Activated CD8-positive, alpha-beta memory T cell treated with anti-CD3 and anti-CD28 coated beads, Interleukin-2, amount 10 ng/mL, durations not matched to agents 7 days and 5 days (primary cell): ENCODE measurements at regions not wholly inside any gene's neighbourhood (a gene's known extent, or its start where the extent isn't known, plus 50 kb on each side); places are given as distances from the start of the nearest gene placed in this dataset.
A peak's percentile ranks its signal among the peaks of the same experiment; 100 is the strongest.

Source experiments
- ATAC-seq: fragments of 150-1000 bp; cut with Tn5 transposase; one replicate; pipeline ENCODE4 v1.10.0; 2021; ENCODE audit warnings: moderate library complexity
- CTCF ChIA-PET: fragments of 350-600 bp; sonication (Branson Sonifier 250); formaldehyde crosslinking; loops from one replicate; lab custom pipeline; 2021; ENCODE audit warnings: antibody characterized with exemption; lab: Charles Lee
- DNase-seq: peaks from one replicate; pipeline ENCODE4 v3.0.0-alpha.2; 2020
- H3K27ac Mint-ChIP-seq: one replicate; pipeline ENCODE4 v1.8.0; 2021; ENCODE audit warnings: mild to moderate bottlenecking, mixed read lengths
- H3K27me3 Mint-ChIP-seq: one replicate; pipeline ENCODE4 v1.8.0; 2021; ENCODE audit warnings: mixed read lengths
- H3K36me3 Mint-ChIP-seq: one replicate; pipeline ENCODE4 v1.8.0; 2021; ENCODE audit warnings: mild to moderate bottlenecking, mixed read lengths
- H3K4me1 Mint-ChIP-seq: one replicate; pipeline ENCODE4 v1.8.0; 2021; ENCODE audit warnings: mixed read lengths
- H3K4me3 Mint-ChIP-seq: one replicate; pipeline ENCODE4 v1.8.0; 2021; ENCODE audit warnings: mild to moderate bottlenecking, moderate library complexity, mixed read lengths
- H3K9me3 Mint-ChIP-seq: one replicate; pipeline ENCODE4 v1.8.0; 2022; ENCODE audit warnings: low read depth, mixed read lengths

DNA sequence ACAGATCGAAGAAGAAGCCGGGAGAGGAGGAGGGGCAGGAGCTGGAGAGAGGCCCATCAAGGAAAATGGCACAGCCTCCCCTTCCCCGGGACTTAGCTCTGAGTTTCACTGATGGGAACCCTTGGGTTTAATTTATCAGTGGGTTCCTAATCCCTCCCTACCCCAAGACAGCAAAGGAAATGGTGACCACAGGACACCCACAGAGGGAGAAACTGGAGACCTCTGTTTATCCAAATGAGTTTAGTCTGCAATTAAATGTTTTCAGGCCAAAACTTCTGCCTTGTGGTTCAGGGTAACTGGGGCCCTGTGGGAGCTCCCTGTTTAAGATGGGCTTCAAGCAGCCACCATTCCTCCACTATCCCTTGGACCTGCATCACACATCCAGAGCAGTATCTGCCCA lies 190.8 kb upstream of the TOPAZ1 start:
- no peaks in the 10 kb centered on the region for H3K36me3 Mint-ChIP-seq
- H3K27ac Mint-ChIP-seq, result no peak overlapping the region
- H3K27me3 Mint-ChIP-seq, result peaks cover 50% of the 10 kb centered on the region
- H3K4me1 Mint-ChIP-seq, result no peaks in the 10 kb centered on the region
- no peak for DNase-seq
- H3K9me3 Mint-ChIP-seq, result no peaks in the 10 kb centered on the region
- CTCF ChIA-PET, result no interaction called here
- no peak for ATAC-seq
- H3K4me3 Mint-ChIP-seq, result no peak overlapping the region

DNA sequence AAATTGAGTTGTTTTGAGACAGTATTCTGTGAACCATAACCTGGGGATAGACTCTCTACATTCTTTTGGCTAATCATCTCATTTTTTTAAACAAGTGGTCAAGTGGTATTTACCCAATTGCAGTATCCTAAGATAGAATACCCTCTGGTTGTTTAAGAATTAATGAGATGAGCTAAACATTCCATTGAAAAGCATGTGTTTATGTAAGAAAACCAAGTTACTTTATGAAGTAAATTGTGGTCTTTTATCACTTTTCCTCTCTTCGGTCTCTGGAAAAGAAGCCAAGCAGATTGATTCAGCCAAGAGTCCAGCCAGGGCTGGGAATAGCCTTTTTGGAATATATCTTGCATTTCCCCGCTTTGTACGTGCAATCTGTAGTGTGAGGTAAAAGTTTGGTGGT lies 185.7 kb upstream of the TOPAZ1 start:
- H3K27me3 Mint-ChIP-seq, result peaks cover 60% of the 10 kb centered on the region
- ATAC-seq, result no peak
- no peaks in the 10 kb centered on the region for H3K36me3 Mint-ChIP-seq
- no peak overlapping the region for H3K4me3 Mint-ChIP-seq
- DNase-seq, result no peak
- H3K27ac Mint-ChIP-seq, result no peak overlapping the region
- CTCF ChIA-PET, result no interaction called here
- no peaks in the 10 kb centered on the region for H3K9me3 Mint-ChIP-seq
- H3K4me1 Mint-ChIP-seq, result peaks cover 19% of the 10 kb centered on the region

- Mint-ChIP-seq H3K4me3 (no peak overlapping the region), H3K4me1 (peaks cover 21% of the 10 kb centered on the region), H3K27me3 (peaks cover 60% of the 10 kb centered on the region), H3K9me3 (no peaks in the 10 kb centered on the region), H3K36me3 (no peaks in the 10 kb centered on the region), H3K27ac (no peak overlapping the region)
- ATAC-seq, result no peak
- no peak for DNase-seq
- CTCF ChIA-PET, result no interaction called here
Measured at GRCh38 chr3:44056446-44057240, 185.0 kb upstream of the TOPAZ1 start.

DNA sequence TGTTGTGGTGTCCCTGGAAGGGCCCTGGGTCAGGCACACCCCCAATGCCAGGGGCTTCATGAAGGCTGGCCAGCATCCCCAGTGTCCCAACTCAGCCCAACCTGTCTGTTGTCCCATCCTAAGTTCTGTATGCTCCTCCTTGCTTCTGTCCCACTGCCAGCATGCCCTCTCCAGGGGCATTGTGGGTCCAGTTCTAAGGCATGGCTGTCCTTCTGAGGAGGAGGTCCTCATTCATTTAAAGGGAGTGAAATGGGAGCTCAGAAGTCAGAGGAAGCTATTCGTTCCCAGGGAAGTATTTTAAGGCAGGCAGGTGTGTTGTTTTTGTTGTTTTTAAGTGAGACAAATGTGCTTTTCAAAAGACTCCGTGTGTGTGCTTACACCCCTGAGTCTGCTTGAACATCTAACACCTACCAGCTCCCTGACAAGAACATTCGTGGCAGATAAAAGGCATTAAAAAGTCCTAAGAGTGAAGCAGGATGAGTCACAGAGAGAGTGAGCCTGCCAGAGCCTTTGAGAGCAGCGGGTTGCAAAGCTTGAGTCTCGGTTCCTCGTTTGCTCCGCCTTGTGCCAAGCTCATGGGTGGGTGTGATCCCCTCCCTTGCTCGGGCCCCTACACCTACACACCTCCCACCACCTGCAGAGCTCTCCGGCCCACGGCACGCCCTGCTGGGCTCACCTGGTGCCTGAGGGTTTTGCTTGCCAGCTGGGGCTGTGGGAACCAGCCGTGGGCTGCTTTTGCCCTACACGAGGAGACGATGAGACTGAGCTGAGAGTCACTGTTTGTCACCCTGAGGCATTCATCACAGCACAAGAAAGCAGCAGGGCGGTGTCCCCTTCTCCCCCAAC lies 183.4 kb upstream of the TOPAZ1 start:
- CTCF ChIA-PET, result no interaction called here
- ATAC-seq, result peak; percentile 27

GRCh38 chr3:44058868-44059203 lies 182.8 kb upstream of the TOPAZ1 start:
- Mint-ChIP-seq H3K4me1 (peaks cover 21% of the 10 kb centered on the region), H3K9me3 (no peaks in the 10 kb centered on the region), H3K36me3 (no peaks in the 10 kb centered on the region), H3K4me3 (no peak overlapping the region), H3K27me3 (peaks cover 68% of the 10 kb centered on the region), H3K27ac (no peak overlapping the region)
- DNase-seq, result no peak
- ATAC-seq, result peak; percentile 12
- CTCF ChIA-PET, result no interaction called here

More for the DNA sequence above, 183.4 kb upstream of the TOPAZ1 start:
- no peaks in the 10 kb centered on the region for H3K9me3 Mint-ChIP-seq
- H3K27me3 Mint-ChIP-seq, result peaks cover 67% of the 10 kb centered on the region
- no peak overlapping the region for H3K4me3 Mint-ChIP-seq
- DNase-seq, result no peak
- no peaks in the 10 kb centered on the region for H3K36me3 Mint-ChIP-seq
- peak overlapping the region; percentile 30 for H3K27ac Mint-ChIP-seq
- H3K4me1 Mint-ChIP-seq, result peaks cover 21% of the 10 kb centered on the region

DNA sequence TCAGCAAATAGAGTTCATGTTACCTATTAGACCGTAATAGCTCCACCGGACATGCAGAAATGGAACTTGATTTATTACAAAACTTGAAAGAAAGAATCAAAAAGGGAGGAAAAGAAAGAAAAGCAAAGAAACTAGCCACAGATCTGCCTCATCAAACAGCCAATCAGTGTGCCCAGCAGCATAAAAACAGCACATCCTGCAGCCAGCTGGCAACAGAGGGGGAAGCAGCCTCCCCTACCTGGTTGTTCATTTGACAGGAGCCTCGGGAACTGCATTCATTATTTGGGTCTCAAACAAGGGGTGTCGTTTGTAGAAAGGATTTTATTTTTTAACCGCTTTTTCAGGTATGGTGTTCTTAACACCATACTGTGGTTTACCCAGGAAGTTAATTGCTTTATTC lies 181.5 kb upstream of the TOPAZ1 start:
- Mint-ChIP-seq H3K27me3 (peaks cover 72% of the 10 kb centered on the region), H3K9me3 (no peaks in the 10 kb centered on the region), H3K36me3 (no peaks in the 10 kb centered on the region), H3K27ac (no peak overlapping the region), H3K4me3 (no peak overlapping the region), H3K4me1 (peaks cover 21% of the 10 kb centered on the region)
- no peak for DNase-seq
- CTCF ChIA-PET, result no interaction called here
- ATAC-seq, result no peak

- Mint-ChIP-seq H3K27me3 (peaks cover 67% of the 10 kb centered on the region), H3K36me3 (no peaks in the 10 kb centered on the region), H3K4me3 (no peak overlapping the region), H3K9me3 (no peaks in the 10 kb centered on the region), H3K4me1 (peaks cover 21% of the 10 kb centered on the region), H3K27ac (no peak overlapping the region)
- CTCF ChIA-PET, result no interaction called here
- no peak for ATAC-seq
- no peak for DNase-seq
Measured at GRCh38 chr3:44061268-44061667, 180.4 kb upstream of the TOPAZ1 start.

DNA sequence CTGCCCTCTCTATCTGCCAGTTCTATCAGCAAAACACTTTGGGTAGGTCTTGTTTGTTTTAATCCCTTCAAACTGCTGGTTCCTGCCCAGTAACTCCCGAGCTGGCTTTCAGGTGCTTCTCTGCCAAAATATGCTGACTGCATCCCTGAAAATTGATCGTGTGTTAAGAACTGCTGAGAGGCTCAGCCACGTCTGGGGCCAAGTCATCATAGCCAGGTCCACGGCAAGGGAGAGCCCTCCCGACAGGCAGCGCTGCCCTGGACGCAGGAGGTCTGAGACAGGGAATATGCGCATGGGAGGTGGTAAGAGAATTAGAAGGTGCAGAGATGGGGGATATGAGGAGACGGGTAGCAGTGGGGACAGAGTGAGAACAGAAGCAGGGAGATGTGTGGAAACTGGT lies 179.7 kb upstream of the TOPAZ1 start:
- ATAC-seq (no peak), DNase-seq (no peak)
- Mint-ChIP-seq H3K27ac (no peak overlapping the region), H3K36me3 (no peaks in the 10 kb centered on the region), H3K4me1 (peaks cover 21% of the 10 kb centered on the region), H3K27me3 (peaks cover 66% of the 10 kb centered on the region), H3K4me3 (no peak overlapping the region), H3K9me3 (no peaks in the 10 kb centered on the region)
- CTCF ChIA-PET, result no interaction called here

GRCh38 chr3:44065311-44066094 lies 176.2 kb upstream of the TOPAZ1 start:
- no peak overlapping the region for H3K27ac Mint-ChIP-seq
- ATAC-seq, result no peak
- H3K4me1 Mint-ChIP-seq, result peaks cover 5% of the 10 kb centered on the region
- no peak overlapping the region for H3K4me3 Mint-ChIP-seq
- H3K27me3 Mint-ChIP-seq, result peaks cover 57% of the 10 kb centered on the region
- no peak for DNase-seq
- no peaks in the 10 kb centered on the region for H3K9me3 Mint-ChIP-seq
- no peaks in the 10 kb centered on the region for H3K36me3 Mint-ChIP-seq
- CTCF ChIA-PET, result interaction anchor here (1.0 kb wide), 1 partner anchor 133 kb away, joined by 3 read pairs; no protein-coding TSS in a partner anchor

GRCh38 chr3:44066806-44067205 lies 174.9 kb upstream of the TOPAZ1 start:
- no peak overlapping the region for H3K27ac Mint-ChIP-seq
- CTCF ChIA-PET, result interaction anchor here (1.0 kb wide), 1 partner anchor 132 kb away, joined by 3 read pairs; no protein-coding TSS in a partner anchor
- DNase-seq (no peak), ATAC-seq (no peak)
- no peaks in the 10 kb centered on the region for H3K9me3 Mint-ChIP-seq
- H3K27me3 Mint-ChIP-seq, result peaks cover 53% of the 10 kb centered on the region
- H3K4me3 Mint-ChIP-seq, result no peak overlapping the region
- H3K36me3 Mint-ChIP-seq, result no peaks in the 10 kb centered on the region
- H3K4me1 Mint-ChIP-seq, result no peaks in the 10 kb centered on the region

- Mint-ChIP-seq H3K27ac (no peak overlapping the region), H3K27me3 (peaks cover 47% of the 10 kb centered on the region), H3K4me1 (no peaks in the 10 kb centered on the region), H3K9me3 (no peaks in the 10 kb centered on the region), H3K4me3 (no peak overlapping the region), H3K36me3 (no peaks in the 10 kb centered on the region)
- no peak for DNase-seq
- CTCF ChIA-PET, result no interaction called here
- no peak for ATAC-seq
Measured at GRCh38 chr3:44067431-44067830, 174.3 kb upstream of the TOPAZ1 start.

GRCh38 chr3:44068753-44069152 lies 172.9 kb upstream of the TOPAZ1 start:
- no peak overlapping the region for H3K27ac Mint-ChIP-seq
- H3K4me1 Mint-ChIP-seq, result no peaks in the 10 kb centered on the region
- H3K27me3 Mint-ChIP-seq, result peaks cover 40% of the 10 kb centered on the region
- DNase-seq, result no peak
- H3K9me3 Mint-ChIP-seq, result no peaks in the 10 kb centered on the region
- ATAC-seq, result no peak
- CTCF ChIA-PET, result no interaction called here
- no peaks in the 10 kb centered on the region for H3K36me3 Mint-ChIP-seq
- H3K4me3 Mint-ChIP-seq, result no peak overlapping the region

DNA sequence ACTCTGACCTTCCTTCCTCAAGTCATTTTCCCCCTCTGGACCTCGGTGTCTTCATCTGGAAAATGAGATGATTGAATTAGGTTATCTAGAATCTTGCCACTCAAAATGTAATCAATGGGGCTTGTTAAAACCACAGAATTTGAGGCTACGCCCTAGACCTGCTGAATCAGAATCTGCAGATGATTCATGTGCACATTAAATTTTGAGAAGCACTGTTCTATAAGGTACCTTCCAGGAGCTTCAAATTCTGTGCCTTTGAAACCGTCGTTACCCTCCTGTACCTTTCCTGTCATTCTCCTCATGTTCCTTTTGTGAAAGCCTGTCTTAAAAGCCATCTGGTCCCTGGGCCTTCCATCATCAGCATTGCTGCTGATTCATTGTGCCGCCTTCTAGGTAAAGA lies 172.4 kb upstream of the TOPAZ1 start:
- Mint-ChIP-seq H3K27me3 (peaks cover 36% of the 10 kb centered on the region), H3K9me3 (no peaks in the 10 kb centered on the region), H3K36me3 (no peaks in the 10 kb centered on the region), H3K4me3 (no peak overlapping the region), H3K4me1 (no peaks in the 10 kb centered on the region), H3K27ac (no peak overlapping the region)
- CTCF ChIA-PET, result no interaction called here
- ATAC-seq (no peak), DNase-seq (no peak)
